Hepatocyte (in vitro differentiated cells): ENCODE measurements at regions not wholly inside any gene's neighbourhood (a gene's known extent, or its start where the extent isn't known, plus 50 kb on each side); places are given as distances from the start of the nearest gene placed in this dataset.

Experiments used
- EZH2 ChIP-seq: fragments of 200-600 bp; sonication (generic); IDR thresholded peaks from 2 replicates; pipeline ENCODE4 v1.6.1; 2016; ENCODE audit warnings: antibody characterized with exemption, mild to moderate bottlenecking, borderline replicate concordance
- EZH2phosphoT487 ChIP-seq: fragments of 200-600 bp; sonication (generic); IDR thresholded peaks from one replicate; pipeline ENCODE4 v1.6.1; 2018; ENCODE audit warnings: antibody characterized with exemption, mild to moderate bottlenecking, low read depth, moderate library complexity; ENCODE audit not compliant: unreplicated experiment, severe bottlenecking
- TF ChIP-seq, protein P1 (sequence below): fragments of 200-600 bp; sonication (generic); IDR thresholded peaks from 2 replicates; pipeline ENCODE4 v1.5.1; 2016; ENCODE audit warnings: antibody characterized with exemption, mild to moderate bottlenecking; ENCODE audit not compliant: poor library complexity

- TF ChIP-seq, protein P1, sequence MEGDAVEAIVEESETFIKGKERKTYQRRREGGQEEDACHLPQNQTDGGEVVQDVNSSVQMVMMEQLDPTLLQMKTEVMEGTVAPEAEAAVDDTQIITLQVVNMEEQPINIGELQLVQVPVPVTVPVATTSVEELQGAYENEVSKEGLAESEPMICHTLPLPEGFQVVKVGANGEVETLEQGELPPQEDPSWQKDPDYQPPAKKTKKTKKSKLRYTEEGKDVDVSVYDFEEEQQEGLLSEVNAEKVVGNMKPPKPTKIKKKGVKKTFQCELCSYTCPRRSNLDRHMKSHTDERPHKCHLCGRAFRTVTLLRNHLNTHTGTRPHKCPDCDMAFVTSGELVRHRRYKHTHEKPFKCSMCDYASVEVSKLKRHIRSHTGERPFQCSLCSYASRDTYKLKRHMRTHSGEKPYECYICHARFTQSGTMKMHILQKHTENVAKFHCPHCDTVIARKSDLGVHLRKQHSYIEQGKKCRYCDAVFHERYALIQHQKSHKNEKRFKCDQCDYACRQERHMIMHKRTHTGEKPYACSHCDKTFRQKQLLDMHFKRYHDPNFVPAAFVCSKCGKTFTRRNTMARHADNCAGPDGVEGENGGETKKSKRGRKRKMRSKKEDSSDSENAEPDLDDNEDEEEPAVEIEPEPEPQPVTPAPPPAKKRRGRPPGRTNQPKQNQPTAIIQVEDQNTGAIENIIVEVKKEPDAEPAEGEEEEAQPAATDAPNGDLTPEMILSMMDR = no peak
- TF ChIP-seq EZH2phosphoT487 = no peak
- no peak for TF ChIP-seq EZH2
Measured at GRCh38 chr7:91514591-91514990, 250.4 kb downstream of the FZD1 start.
